Lower leg skin (tissue), 3 donors: ENCODE measurements at regions not wholly inside any gene's neighbourhood (a gene's known extent, or its start where the extent isn't known, plus 50 kb on each side); places are given as distances from the start of the nearest gene placed in this dataset.
"Not testable (repeated sequence)": the region's sequence is repeated elsewhere in the genome, so short reads cannot be mapped to it uniquely, and the experiment has no call there.

Experiments used
- CTCF ChIP-seq, 3 donors: fragments of 450-650 bp; IDR thresholded peaks; one replicate each; pipeline ENCODE4 v1.5.1; 2016; ENCODE audit warnings: antibody characterized with exemption in 3 of 3, mild to moderate bottlenecking in 3 of 3, moderate library complexity in 2 of 3
- POLR2A ChIP-seq, 2 donors: fragments of 450-650 bp; IDR thresholded peaks; one replicate each; pipeline ENCODE4 v1.6.1; 2016 to 2017; ENCODE audit warnings: antibody characterized with exemption in 2 of 2, mild to moderate bottlenecking in 1 of 2, moderate library complexity in 1 of 2

GRCh38 chr14:53242898-53243297, 89.8 kb upstream of the DDHD1 start:
- TF ChIP-seq CTCF, POLR2A (IDR thresholded peaks at IDR 0.05): not testable (repeated sequence)
